ENCODE measurements at regions not wholly inside any gene's neighbourhood (a gene's known extent, or its start where the extent isn't known, plus 50 kb on each side); places are given as distances from the start of the nearest gene placed in this dataset.
"Not testable (repeated sequence)": the region's sequence is repeated elsewhere in the genome, so short reads cannot be mapped to it uniquely, and the experiment has no call there.

DNA sequence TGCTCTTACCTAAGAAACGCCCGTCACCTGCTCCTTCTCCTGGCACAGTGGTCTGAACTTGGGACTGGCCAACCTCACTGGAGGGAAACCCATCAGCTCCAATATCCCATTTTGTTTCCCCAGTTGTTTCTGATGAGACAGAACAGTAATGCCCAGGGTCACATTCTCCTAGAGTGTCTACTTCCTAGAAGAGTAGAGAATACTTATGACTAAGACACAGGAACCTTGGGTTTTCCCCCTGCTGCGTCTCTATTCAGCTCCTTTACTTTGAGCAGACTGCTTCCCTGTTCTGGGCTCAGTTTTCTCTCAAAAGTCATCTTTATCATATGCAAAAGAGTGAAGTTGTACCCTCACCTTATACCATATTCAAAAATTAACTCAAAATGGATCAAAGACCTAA lies 79.4 kb downstream of the POLR2M start:
- no peaks in the 10 kb centered on the region for H3K9me3 ChIP-seq (ENCODE audit: control insufficient read depth in 1 of 2, low read length in 2 of 2)
- peaks cover 0 to 5% of the 10 kb centered on the region in 2 donors for H3K27me3 ChIP-seq (ENCODE audit: control insufficient read depth in 1 of 2, insufficient read depth in 2 of 2, low read length in 2 of 2)
- H3K36me3 ChIP-seq (ENCODE audit: control insufficient read depth in 1 of 2, insufficient read depth in 2 of 2, low read length in 2 of 2), result no peaks in the 10 kb centered on the region
- H3K27ac ChIP-seq (ENCODE audit: low read depth, low read length), result no peak overlapping the region
- H3K4me3 ChIP-seq (ENCODE audit: low read depth in 1 of 2, low read length in 2 of 2), result no peak overlapping the region
- no peaks in the 10 kb centered on the region for H3K4me1 ChIP-seq (ENCODE audit: control insufficient read depth in 1 of 2, insufficient read depth in 2 of 2, low read length in 2 of 2)
- no peak overlapping the region for H3K9ac ChIP-seq (ENCODE audit: low read depth in 1 of 2, low read length in 2 of 2)

DNA sequence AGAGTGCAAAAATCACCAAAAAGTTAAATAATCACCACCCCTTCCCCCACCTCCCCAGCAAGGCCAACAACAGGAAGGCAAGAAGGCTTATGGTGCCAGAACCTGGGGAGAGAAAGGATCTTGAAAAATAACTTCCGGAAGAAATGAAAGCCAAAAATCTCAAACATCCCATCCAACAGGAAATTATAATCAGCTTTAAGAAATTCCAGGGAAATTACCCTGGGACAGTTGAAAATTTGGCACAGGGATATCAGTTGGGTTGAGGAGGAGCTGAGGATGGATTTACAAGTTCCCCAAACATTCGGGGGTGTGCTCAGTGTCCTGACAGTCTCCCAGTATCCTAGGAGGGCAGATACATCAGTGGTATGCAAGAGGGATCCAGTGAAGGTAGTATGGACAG lies 82.7 kb downstream of the POLR2M start:
- Histone ChIP-seq H3K36me3 (ENCODE audit: control insufficient read depth in 1 of 2, insufficient read depth in 2 of 2, low read length in 2 of 2) (no peaks in the 10 kb centered on the region), H3K4me3 (ENCODE audit: low read depth in 1 of 2, low read length in 2 of 2) (no peak overlapping the region), H3K9me3 (ENCODE audit: control insufficient read depth in 1 of 2, low read length in 2 of 2) (no peaks in the 10 kb centered on the region), H3K27ac (ENCODE audit: low read depth, low read length) (no peak overlapping the region), H3K27me3 (ENCODE audit: control insufficient read depth in 1 of 2, insufficient read depth in 2 of 2, low read length in 2 of 2) (peaks cover 0 to 5% of the 10 kb centered on the region in 2 donors), H3K4me1 (ENCODE audit: control insufficient read depth in 1 of 2, insufficient read depth in 2 of 2, low read length in 2 of 2) (peaks cover 10 to 11% of the 10 kb centered on the region in 2 donors), H3K9ac (ENCODE audit: low read depth in 1 of 2, low read length in 2 of 2) (no peak overlapping the region)

DNA sequence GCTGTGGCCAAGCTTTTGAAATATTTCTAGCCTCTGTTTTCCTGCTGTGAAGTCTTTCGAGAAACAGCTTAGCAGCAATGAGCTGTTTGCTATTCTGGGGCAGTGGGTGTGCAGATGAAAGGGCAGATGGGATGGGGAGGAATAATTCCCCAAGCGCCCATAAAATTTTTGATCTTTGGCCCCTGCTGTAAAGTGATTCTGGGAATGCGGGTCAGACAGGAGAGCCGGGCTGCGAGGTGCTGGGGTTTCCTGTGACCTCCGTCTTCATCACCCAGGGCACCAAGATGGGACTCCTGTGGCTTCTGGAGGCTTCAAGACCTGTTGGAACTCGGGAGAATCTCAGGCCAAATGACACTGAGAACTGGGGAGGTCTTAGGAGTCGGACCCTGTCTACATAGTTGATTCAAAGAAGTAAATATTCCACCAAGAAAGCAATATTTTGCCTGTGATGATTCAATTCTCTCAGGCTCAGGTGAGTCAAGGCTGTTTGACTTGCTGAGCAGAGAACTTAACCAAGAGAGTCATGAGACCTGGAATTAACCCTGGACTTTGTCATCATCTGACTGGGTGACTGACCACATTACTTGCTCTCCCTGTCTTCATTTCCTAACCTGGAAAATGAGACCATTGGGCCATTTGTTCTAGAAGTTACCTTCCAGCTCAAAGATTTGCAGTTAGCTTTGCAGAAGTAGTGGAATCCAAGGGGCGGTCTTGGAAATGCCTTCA lies 86.4 kb downstream of the POLR2M start:
- H3K9ac ChIP-seq (ENCODE audit: low read depth in 1 of 2, low read length in 2 of 2), result peak overlapping the region in 1 of 2 donors; percentile 22
- peak overlapping the region in 1 of 2 donors; percentile 11 for H3K4me3 ChIP-seq (ENCODE audit: low read depth in 1 of 2, low read length in 2 of 2)
- no peaks in the 10 kb centered on the region for H3K9me3 ChIP-seq (ENCODE audit: control insufficient read depth in 1 of 2, low read length in 2 of 2)
- H3K4me1 ChIP-seq (ENCODE audit: control insufficient read depth in 1 of 2, insufficient read depth in 2 of 2, low read length in 2 of 2), result peaks cover 10 to 11% of the 10 kb centered on the region in 2 donors
- H3K27ac ChIP-seq (ENCODE audit: low read depth, low read length), result no peak overlapping the region
- no peaks in the 10 kb centered on the region for H3K36me3 ChIP-seq (ENCODE audit: control insufficient read depth in 1 of 2, insufficient read depth in 2 of 2, low read length in 2 of 2)
- H3K27me3 ChIP-seq (ENCODE audit: control insufficient read depth in 1 of 2, insufficient read depth in 2 of 2, low read length in 2 of 2), result peaks cover 0 to 5% of the 10 kb centered on the region in 2 donors

DNA sequence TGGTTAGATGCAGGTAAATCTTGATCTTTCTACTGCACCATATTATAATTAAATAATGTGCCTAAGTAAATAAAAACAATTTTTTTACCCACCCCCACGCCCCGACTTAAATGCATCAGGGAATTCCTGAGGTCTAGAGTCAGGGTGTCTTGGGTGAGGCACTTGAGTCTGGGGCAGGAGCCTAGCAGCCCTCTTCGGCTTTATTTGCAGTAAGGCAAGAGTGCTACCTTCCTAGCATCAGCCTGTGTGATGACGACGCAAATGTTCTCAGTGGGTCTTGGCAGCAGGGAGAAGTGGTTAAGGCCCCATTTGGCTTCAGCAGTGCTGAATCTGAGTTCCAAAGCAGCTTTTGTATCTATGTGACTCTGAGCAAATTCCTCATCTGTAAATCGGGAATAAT lies 88.7 kb downstream of the POLR2M start:
- no peaks in the 10 kb centered on the region for H3K27me3 ChIP-seq (ENCODE audit: control insufficient read depth in 1 of 2, insufficient read depth in 2 of 2, low read length in 2 of 2)
- H3K9me3 ChIP-seq (ENCODE audit: control insufficient read depth in 1 of 2, low read length in 2 of 2), result no peaks in the 10 kb centered on the region
- no peaks in the 10 kb centered on the region for H3K36me3 ChIP-seq (ENCODE audit: control insufficient read depth in 1 of 2, insufficient read depth in 2 of 2, low read length in 2 of 2)
- no peak overlapping the region for H3K4me3 ChIP-seq (ENCODE audit: low read depth in 1 of 2, low read length in 2 of 2)
- H3K27ac ChIP-seq (ENCODE audit: low read depth, low read length), result no peak overlapping the region
- no peak overlapping the region for H3K9ac ChIP-seq (ENCODE audit: low read depth in 1 of 2, low read length in 2 of 2)
- peaks cover 10 to 15% of the 10 kb centered on the region in 2 donors for H3K4me1 ChIP-seq (ENCODE audit: control insufficient read depth in 1 of 2, insufficient read depth in 2 of 2, low read length in 2 of 2)

DNA sequence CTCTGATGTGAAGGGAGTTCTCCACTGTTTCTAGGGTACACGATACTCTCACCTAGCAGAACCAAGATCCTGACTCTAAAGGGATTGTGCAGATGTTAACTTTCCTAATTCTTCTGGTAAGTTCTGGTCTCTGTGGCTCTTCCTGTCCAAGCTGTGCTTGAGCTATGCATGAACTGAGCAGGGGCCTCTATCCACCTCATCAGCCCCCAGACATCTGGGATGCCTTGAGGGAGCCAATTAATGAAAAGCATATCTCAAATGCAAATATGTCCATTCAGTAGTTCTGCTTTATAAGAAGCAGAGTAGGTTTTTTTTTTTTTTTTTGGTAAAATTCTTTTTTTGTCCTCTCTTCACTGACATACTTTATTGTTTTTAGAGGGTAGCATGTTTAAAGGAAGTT lies 89.6 kb downstream of the POLR2M start:
- Histone ChIP-seq H3K27me3 (ENCODE audit: control insufficient read depth in 1 of 2, insufficient read depth in 2 of 2, low read length in 2 of 2) (no peaks in the 10 kb centered on the region), H3K4me1 (ENCODE audit: control insufficient read depth in 1 of 2, insufficient read depth in 2 of 2, low read length in 2 of 2) (peaks cover 10 to 15% of the 10 kb centered on the region in 2 donors), H3K36me3 (ENCODE audit: control insufficient read depth in 1 of 2, insufficient read depth in 2 of 2, low read length in 2 of 2) (no peaks in the 10 kb centered on the region), H3K27ac (ENCODE audit: low read depth, low read length) (no peak overlapping the region), H3K9ac (ENCODE audit: low read depth in 1 of 2, low read length in 2 of 2) (no peak overlapping the region), H3K9me3 (ENCODE audit: control insufficient read depth in 1 of 2, low read length in 2 of 2) (no peaks in the 10 kb centered on the region), H3K4me3 (ENCODE audit: low read depth in 1 of 2, low read length in 2 of 2) (no peak overlapping the region)

DNA sequence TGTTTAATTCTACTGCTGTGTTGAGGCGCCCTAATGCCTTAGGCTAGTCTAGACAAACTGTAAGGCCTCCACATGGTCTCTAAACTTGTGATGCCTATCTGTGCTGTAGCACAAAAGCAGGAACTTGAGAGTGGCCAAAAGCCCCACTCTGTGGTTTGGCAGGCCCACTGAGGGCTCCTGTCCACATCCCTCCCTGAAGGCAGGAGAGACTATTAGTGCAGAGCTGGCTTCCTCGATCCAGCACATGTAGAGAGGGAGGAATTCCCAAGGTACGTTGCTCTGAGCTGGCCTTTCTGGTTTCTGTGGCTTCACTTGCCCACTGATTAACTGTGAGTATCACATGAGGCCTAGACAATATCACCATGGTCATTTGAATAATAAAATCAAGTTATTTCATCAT lies 90.6 kb downstream of the POLR2M start:
- Histone ChIP-seq H3K27ac (ENCODE audit: low read depth, low read length) (no peak overlapping the region), H3K27me3 (ENCODE audit: control insufficient read depth in 1 of 2, insufficient read depth in 2 of 2, low read length in 2 of 2) (no peaks in the 10 kb centered on the region), H3K9me3 (ENCODE audit: control insufficient read depth in 1 of 2, low read length in 2 of 2) (no peaks in the 10 kb centered on the region), H3K9ac (ENCODE audit: low read depth in 1 of 2, low read length in 2 of 2) (no peak overlapping the region), H3K4me3 (ENCODE audit: low read depth in 1 of 2, low read length in 2 of 2) (no peak overlapping the region), H3K36me3 (ENCODE audit: control insufficient read depth in 1 of 2, insufficient read depth in 2 of 2, low read length in 2 of 2) (no peaks in the 10 kb centered on the region), H3K4me1 (ENCODE audit: control insufficient read depth in 1 of 2, insufficient read depth in 2 of 2, low read length in 2 of 2) (peaks cover 7 to 13% of the 10 kb centered on the region in 2 donors)

DNA sequence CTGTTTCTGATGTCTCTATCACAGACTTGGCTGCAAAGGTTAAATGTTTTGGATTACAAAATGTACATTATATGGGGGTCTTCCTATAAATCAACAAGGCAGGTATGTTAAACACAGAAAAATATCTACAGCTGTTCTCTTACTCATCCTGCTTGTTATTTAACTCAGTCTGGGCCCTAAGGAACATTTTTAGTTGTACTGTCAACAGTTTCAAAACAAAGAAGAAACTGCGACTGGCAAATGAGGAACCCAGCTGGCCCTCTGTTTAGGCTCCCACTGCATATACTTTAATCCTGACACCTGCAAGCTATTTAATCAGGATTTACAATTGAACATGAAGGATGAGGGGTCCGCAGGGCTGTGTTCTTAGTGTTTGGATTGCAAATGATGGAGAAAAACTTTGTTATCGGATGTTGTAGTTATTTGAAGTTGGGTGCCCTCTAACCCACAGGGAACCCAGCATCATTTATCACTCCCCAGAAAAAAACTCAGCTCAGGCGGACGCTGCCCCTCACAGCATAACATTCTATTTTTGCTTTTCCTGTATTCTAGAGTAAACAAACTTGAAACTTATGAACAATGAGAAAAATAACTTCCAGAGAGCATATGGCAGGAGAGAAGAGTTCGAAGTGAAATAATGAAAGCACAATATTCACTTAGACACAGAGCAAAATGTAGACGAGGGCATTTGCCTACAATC lies 91.2 kb downstream of the POLR2M start:
- Histone ChIP-seq H3K9me3 (ENCODE audit: control insufficient read depth in 1 of 2, low read length in 2 of 2) (no peaks in the 10 kb centered on the region), H3K4me1 (ENCODE audit: control insufficient read depth in 1 of 2, insufficient read depth in 2 of 2, low read length in 2 of 2) (peaks cover under 1 to 8% of the 10 kb centered on the region in 2 donors), H3K4me3 (ENCODE audit: low read depth in 1 of 2, low read length in 2 of 2) (peak overlapping the region in 1 of 2 donors; percentile 9), H3K36me3 (ENCODE audit: control insufficient read depth in 1 of 2, insufficient read depth in 2 of 2, low read length in 2 of 2) (no peaks in the 10 kb centered on the region), H3K9ac (ENCODE audit: low read depth in 1 of 2, low read length in 2 of 2) (no peak overlapping the region), H3K27me3 (ENCODE audit: control insufficient read depth in 1 of 2, insufficient read depth in 2 of 2, low read length in 2 of 2) (no peaks in the 10 kb centered on the region), H3K27ac (ENCODE audit: low read depth, low read length) (no peak overlapping the region)

DNA sequence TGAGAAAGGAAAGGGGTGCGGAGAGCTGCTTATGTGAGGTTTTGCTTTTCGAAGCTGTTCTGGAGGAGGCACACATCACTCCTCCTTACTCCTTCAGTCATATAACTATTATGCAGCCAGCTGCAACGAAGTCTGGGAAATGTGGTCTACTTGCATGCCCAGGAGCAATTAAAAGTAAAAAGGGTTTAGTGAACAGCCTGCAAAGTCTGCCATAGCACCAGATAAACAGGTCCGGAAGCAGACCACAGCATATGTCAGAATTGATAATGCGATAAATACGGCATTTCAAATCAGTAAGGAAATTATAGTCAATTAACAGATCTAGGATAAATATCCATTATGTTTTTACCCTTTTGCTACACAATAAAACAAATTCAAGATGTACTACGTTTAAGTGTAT lies 99.5 kb downstream of the POLR2M start:
- H3K4me1 ChIP-seq (ENCODE audit: control insufficient read depth in 1 of 2, insufficient read depth in 2 of 2, low read length in 2 of 2), result no peaks in the 10 kb centered on the region
- no peak overlapping the region for H3K9ac ChIP-seq (ENCODE audit: low read depth in 1 of 2, low read length in 2 of 2)
- H3K36me3 ChIP-seq (ENCODE audit: control insufficient read depth in 1 of 2, insufficient read depth in 2 of 2, low read length in 2 of 2), result no peaks in the 10 kb centered on the region
- no peak overlapping the region for H3K4me3 ChIP-seq (ENCODE audit: low read depth in 1 of 2, low read length in 2 of 2)
- no peak overlapping the region for H3K27ac ChIP-seq (ENCODE audit: low read depth, low read length)
- no peaks in the 10 kb centered on the region for H3K27me3 ChIP-seq (ENCODE audit: control insufficient read depth in 1 of 2, insufficient read depth in 2 of 2, low read length in 2 of 2)
- no peaks in the 10 kb centered on the region for H3K9me3 ChIP-seq (ENCODE audit: control insufficient read depth in 1 of 2, low read length in 2 of 2)

DNA sequence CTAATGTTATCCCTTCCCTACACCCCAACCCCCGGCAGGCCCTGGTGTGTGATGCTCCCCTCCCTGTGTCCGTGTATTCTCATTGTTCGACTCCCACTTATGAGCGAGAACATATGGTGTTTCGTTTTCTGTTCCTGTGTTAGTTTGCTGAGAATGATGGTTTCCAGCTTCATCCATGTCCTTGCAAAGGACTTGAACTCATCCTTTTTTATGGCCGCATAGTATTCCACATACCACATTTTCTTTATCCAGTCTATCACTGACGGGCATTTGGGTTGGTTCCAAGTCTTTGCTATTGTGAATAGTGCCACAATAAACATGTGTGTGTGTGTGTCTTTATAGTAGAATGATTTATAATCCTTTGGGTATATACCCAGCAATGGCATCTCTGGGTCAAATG lies 102.8 kb downstream of the POLR2M start:
- not testable (repeated sequence) for H3K9me3 ChIP-seq (ENCODE audit: control insufficient read depth in 1 of 2, low read length in 2 of 2); H3K27ac ChIP-seq (ENCODE audit: low read depth, low read length); H3K4me3 ChIP-seq (ENCODE audit: low read depth in 1 of 2, low read length in 2 of 2); H3K27me3 ChIP-seq (ENCODE audit: control insufficient read depth in 1 of 2, insufficient read depth in 2 of 2, low read length in 2 of 2); H3K36me3 ChIP-seq (ENCODE audit: control insufficient read depth in 1 of 2, insufficient read depth in 2 of 2, low read length in 2 of 2); H3K4me1 ChIP-seq (ENCODE audit: control insufficient read depth in 1 of 2, insufficient read depth in 2 of 2, low read length in 2 of 2); H3K9ac ChIP-seq (ENCODE audit: low read depth in 1 of 2, low read length in 2 of 2)

DNA sequence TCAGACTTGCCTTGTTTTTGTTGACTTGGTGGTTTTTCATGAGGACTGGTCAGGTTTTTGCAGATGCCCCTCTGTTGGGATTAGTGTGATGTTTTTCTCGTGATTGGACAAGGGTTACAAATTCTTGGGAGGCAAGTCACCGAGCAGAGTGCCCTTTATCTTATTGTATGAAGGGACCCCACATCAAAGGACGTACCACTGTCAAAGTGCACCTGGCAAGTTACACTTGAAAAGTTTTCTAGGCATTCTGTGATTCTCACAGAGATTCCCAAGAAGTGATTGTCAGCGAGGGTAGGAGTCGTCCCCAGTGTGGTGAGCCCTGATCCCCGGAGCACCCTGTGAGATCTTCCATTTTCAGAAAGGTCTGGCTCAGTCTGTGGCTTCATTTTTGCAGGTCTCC lies 110.1 kb downstream of the POLR2M start:
- Histone ChIP-seq H3K27me3 (ENCODE audit: control insufficient read depth in 1 of 2, insufficient read depth in 2 of 2, low read length in 2 of 2) (peaks cover 0 to 4% of the 10 kb centered on the region in 2 donors), H3K9ac (ENCODE audit: low read depth in 1 of 2, low read length in 2 of 2) (no peak overlapping the region), H3K9me3 (ENCODE audit: control insufficient read depth in 1 of 2, low read length in 2 of 2) (no peaks in the 10 kb centered on the region), H3K36me3 (ENCODE audit: control insufficient read depth in 1 of 2, insufficient read depth in 2 of 2, low read length in 2 of 2) (no peaks in the 10 kb centered on the region), H3K4me1 (ENCODE audit: control insufficient read depth in 1 of 2, insufficient read depth in 2 of 2, low read length in 2 of 2) (no peaks in the 10 kb centered on the region), H3K4me3 (ENCODE audit: low read depth in 1 of 2, low read length in 2 of 2) (no peak overlapping the region), H3K27ac (ENCODE audit: low read depth, low read length) (no peak overlapping the region)

All from duodenal mucosa (tissue), 2 donors.